PC-9 (cell line): ENCODE measurements at regions not wholly inside any gene's neighbourhood (a gene's known extent, or its start where the extent isn't known, plus 50 kb on each side); places are given as distances from the start of the nearest gene placed in this dataset.

ENCODE experiments used
- BruUV-seq: library from RNA; stranded (reverse); fragments of 400-500 nt; replicated peaks from 2 replicates; lab custom pipeline; 2021; lab: Mats Ljungman, UMichigan
- CTCF ChIA-PET: fragments of 300-600 bp; sonication (Branson Sonifier 250); formaldehyde crosslinking; loops from one replicate; lab custom pipeline; 2022; ENCODE audit warnings: antibody characterized with exemption; lab: Charles Lee
- POLR2A ChIA-PET: fragments of 300-600 bp; sonication (Branson Sonifier 250); formaldehyde crosslinking; loops from one replicate; lab custom pipeline; 2022; ENCODE audit warnings: antibody characterized with exemption; ENCODE audit not compliant: unreplicated experiment; lab: Charles Lee
- DNase-seq, 2 experiments: peaks; one replicate each; pipeline versions ENCODE4 v3.0.0 to v3.0.0-alpha.2; 2015 to 2022; ENCODE audit warnings: mixed read lengths in 1 of 2
- H2AFZ ChIP-seq: fragments of 200-600 bp; sonication (generic); 2 replicates; pipeline ENCODE4 v1.8.1; 2017; ENCODE audit warnings: antibody characterized with exemption
- H3F3A ChIP-seq: fragments of 200-600 bp; sonication (generic); 2 replicates; pipeline ENCODE4 v1.8.1; 2017; ENCODE audit warnings: antibody characterized with exemption, mild to moderate bottlenecking, low read depth; ENCODE audit not compliant: insufficient read depth
- H3K27ac ChIP-seq: fragments of 200-600 bp; sonication (generic); 2 replicates; pipeline ENCODE4 v1.6.1; 2016; ENCODE audit warnings: mixed run types
- H3K27me3 ChIP-seq: fragments of 200-600 bp; sonication (generic); 2 replicates; pipeline ENCODE4 v1.6.1; 2016; ENCODE audit warnings: low read depth, mixed run types; ENCODE audit not compliant: insufficient read depth
- H3K36me3 ChIP-seq: fragments of 200-600 bp; sonication (generic); 2 replicates; pipeline ENCODE4 v1.6.1; 2016; ENCODE audit warnings: low read depth, mixed run types
- H3K4me1 ChIP-seq: fragments of 200-600 bp; sonication (generic); replicated peaks from 2 replicates; pipeline ENCODE4 v1.6.1; 2016; ENCODE audit warnings: mixed run types; ENCODE audit not compliant: insufficient read depth
- H3K4me2 ChIP-seq: fragments of 200-600 bp; sonication (generic); 2 replicates; pipeline ENCODE4 v1.6.1; 2017; ENCODE audit warnings: mixed run types
- H3K4me3 ChIP-seq: fragments of 200-600 bp; sonication (generic); 2 replicates; pipeline ENCODE4 v1.6.1; 2016; ENCODE audit warnings: mixed run types
- H3K79me2 ChIP-seq: fragments of 200-600 bp; sonication (generic); 2 replicates; pipeline ENCODE4 v1.6.1; 2017; ENCODE audit warnings: low read depth, mixed run types
- H3K9me2 ChIP-seq: fragments of 200-600 bp; sonication (generic); 2 replicates; pipeline ENCODE4 v1.8.1; 2017; ENCODE audit warnings: mild to moderate bottlenecking; ENCODE audit not compliant: insufficient read depth
- H3K9me3 ChIP-seq: fragments of 200-600 bp; sonication (generic); 2 replicates; pipeline ENCODE4 v1.8.1; 2016; ENCODE audit warnings: low read depth; ENCODE audit not compliant: insufficient read depth
- H4K20me1 ChIP-seq: fragments of 200-600 bp; sonication (generic); 2 replicates; pipeline ENCODE4 v1.8.1; 2017; ENCODE audit not compliant: insufficient read depth
- EZH2 ChIP-seq: fragments of 200-600 bp; sonication (generic); IDR thresholded peaks from 2 replicates; pipeline ENCODE4 v1.8.0; 2017; ENCODE audit warnings: antibody characterized with exemption, low read depth
- intact Hi-C: fragments of 100-400 bp; cut with micrococcal nuclease; formaldehyde crosslinking; loops from one replicate; pipeline ENCODE4 v1.10.0; 2022; ENCODE audit not compliant: unreplicated experiment
- TF ChIP-seq, protein P1 (sequence below): fragments of 200-600 bp; sonication (generic); conservative IDR thresholded peaks from 2 replicates; pipeline ENCODE4 v1.6.1; 2017; ENCODE audit warnings: mixed run types, antibody characterized with exemption, mild to moderate bottlenecking, moderate library complexity

DNA sequence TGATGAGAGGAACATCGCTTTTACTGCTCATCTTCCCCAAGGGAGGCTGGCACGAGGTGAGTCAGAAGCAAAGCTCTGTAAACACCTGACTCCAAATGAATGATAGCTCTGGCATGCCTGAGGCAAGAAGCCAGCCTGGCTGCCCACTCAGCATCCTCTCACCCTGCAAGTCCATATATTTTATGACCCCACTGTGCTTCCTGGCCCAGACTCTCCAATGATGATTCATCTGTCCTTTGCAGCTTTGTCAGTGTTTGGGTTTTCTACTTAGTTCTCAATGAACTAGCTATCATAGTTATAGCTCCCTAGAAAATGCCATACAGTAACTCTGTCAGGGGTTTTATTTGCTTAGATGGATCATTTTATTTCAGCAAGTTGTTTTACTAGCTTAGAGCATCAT lies 52.1 kb upstream of the FSTL4 start:
- Histone ChIP-seq H3K9me2 (no peaks in the 10 kb centered on the region), H3K9me3 (no peaks in the 10 kb centered on the region), H3F3A (peaks cover 34% of the 10 kb centered on the region), H3K4me2 (peak overlapping the region; percentile 20; the same call in 1 of the 2 replicates), H3K27me3 (no peaks in the 10 kb centered on the region), H2AFZ (no peak overlapping the region), H3K4me1 (peaks cover 45% of the 10 kb centered on the region), H3K4me3 (no peak overlapping the region), H3K36me3 (no peaks in the 10 kb centered on the region), H3K27ac (peak overlapping the region; percentile 24), H4K20me1 (no peaks in the 10 kb centered on the region), H3K79me2 (no peaks in the 10 kb centered on the region)
- BruUV-seq, result no TSS peak
- POLR2A ChIA-PET, result no interaction called here
- CTCF ChIA-PET, result no interaction called here
- intact Hi-C loops, result no loop called here
- TF ChIP-seq, protein P1, sequence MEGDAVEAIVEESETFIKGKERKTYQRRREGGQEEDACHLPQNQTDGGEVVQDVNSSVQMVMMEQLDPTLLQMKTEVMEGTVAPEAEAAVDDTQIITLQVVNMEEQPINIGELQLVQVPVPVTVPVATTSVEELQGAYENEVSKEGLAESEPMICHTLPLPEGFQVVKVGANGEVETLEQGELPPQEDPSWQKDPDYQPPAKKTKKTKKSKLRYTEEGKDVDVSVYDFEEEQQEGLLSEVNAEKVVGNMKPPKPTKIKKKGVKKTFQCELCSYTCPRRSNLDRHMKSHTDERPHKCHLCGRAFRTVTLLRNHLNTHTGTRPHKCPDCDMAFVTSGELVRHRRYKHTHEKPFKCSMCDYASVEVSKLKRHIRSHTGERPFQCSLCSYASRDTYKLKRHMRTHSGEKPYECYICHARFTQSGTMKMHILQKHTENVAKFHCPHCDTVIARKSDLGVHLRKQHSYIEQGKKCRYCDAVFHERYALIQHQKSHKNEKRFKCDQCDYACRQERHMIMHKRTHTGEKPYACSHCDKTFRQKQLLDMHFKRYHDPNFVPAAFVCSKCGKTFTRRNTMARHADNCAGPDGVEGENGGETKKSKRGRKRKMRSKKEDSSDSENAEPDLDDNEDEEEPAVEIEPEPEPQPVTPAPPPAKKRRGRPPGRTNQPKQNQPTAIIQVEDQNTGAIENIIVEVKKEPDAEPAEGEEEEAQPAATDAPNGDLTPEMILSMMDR, result no peak
- TF ChIP-seq EZH2, result no peak
- DNase-seq, result peak in 1 of 2 experiments; percentile 89

DNA sequence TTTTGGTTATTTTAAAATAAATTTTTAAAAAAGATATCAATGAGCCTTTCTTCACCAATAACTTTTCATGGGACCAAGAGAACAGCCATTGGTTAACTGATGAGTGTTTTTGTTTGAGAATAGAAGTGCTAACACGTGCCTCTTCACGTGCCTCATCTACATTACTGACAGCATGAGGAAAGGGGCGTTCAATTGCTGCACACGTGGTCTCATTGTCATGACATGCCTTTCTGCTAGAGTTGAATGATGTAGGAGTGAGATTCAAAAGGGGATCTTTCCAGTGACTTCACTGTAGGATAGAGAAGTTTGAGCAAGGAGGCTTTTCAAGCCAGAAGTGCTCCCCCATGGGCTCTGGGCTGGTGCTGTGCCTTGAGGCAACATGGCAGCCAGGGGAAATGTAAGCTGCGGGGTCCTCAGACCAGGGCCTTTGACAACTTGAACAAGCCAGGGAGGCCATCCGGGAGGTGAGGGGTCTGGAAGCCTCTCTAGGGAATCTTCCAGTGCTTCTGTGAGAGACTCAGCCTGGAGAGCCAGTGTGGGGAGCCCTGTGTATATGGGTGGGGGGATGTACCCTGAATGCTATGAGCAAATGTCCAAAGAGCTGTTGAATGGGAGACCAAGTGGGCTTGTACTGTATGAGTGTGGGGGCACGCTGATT lies 51.2 kb upstream of the FSTL4 start:
- POLR2A ChIA-PET, result no interaction called here

DNA sequence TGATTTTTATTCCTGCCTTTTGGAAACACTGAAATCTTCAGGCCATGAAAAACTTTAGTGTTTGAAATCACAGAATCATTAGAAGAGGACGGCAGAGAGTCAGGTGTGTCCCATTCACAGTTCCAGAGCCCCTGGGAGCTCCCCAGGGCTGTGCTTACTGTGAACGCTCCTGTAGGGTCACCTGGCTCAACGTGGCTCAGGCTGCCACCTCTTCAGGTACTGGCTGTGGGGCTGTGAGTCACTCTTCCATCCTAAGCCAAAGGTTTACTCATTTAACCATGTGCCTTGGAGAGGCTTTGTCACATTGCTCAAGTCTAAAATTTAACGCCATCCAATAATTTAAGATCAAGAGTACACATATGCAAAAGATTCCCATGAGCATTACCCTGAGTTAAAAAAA lies 50.2 kb upstream of the FSTL4 start:
- Histone ChIP-seq H3F3A (peaks cover 34% of the 10 kb centered on the region), H3K36me3 (no peaks in the 10 kb centered on the region), H3K4me1 (peaks cover 45% of the 10 kb centered on the region), H3K4me3 (no peak overlapping the region), H3K9me3 (no peaks in the 10 kb centered on the region), H3K27ac (peak overlapping the region; percentile 40; the same call in 1 of the 2 replicates), H4K20me1 (no peaks in the 10 kb centered on the region), H3K9me2 (no peaks in the 10 kb centered on the region), H2AFZ (peak overlapping the region; percentile 56; the same call in 1 of the 2 replicates), H3K4me2 (peak overlapping the region; percentile 41), H3K27me3 (no peaks in the 10 kb centered on the region), H3K79me2 (no peaks in the 10 kb centered on the region)
- no TSS peak for BruUV-seq
- intact Hi-C loops, result no loop called here
- ChIA-PET CTCF (no interaction called here), POLR2A (no interaction called here)
- no peak for TF ChIP-seq EZH2
- TF ChIP-seq, protein P1, result no peak
- peak in 1 of 2 experiments; percentile 76 for DNase-seq

More for the DNA sequence above, 51.2 kb upstream of the FSTL4 start:
- H3K27me3 ChIP-seq, result no peaks in the 10 kb centered on the region
- no peaks in the 10 kb centered on the region for H3K9me3 ChIP-seq
- H4K20me1 ChIP-seq, result no peaks in the 10 kb centered on the region
- TF ChIP-seq, protein P1, result no peak
- no peak for TF ChIP-seq EZH2
- H3K79me2 ChIP-seq, result no peaks in the 10 kb centered on the region
- H3K4me3 ChIP-seq, result no peak overlapping the region
- no TSS peak for BruUV-seq
- no peaks in the 10 kb centered on the region for H3K9me2 ChIP-seq
- intact Hi-C loops, result no loop called here
- no peak overlapping the region for H2AFZ ChIP-seq
- no peak for DNase-seq
- peaks cover 45% of the 10 kb centered on the region for H3K4me1 ChIP-seq
- H3F3A ChIP-seq, result peaks cover 34% of the 10 kb centered on the region
- H3K4me2 ChIP-seq, result no peak overlapping the region
- H3K36me3 ChIP-seq, result no peaks in the 10 kb centered on the region
- CTCF ChIA-PET, result no interaction called here
- H3K27ac ChIP-seq, result no peak overlapping the region
